Bone marrow (tissue), 2 donors: ENCODE measurements at regions not wholly inside any gene's neighbourhood (a gene's known extent, or its start where the extent isn't known, plus 50 kb on each side); places are given as distances from the start of the nearest gene placed in this dataset.
"Not testable (repeated sequence)": the region's sequence is repeated elsewhere in the genome, so short reads cannot be mapped to it uniquely, and the experiment has no call there.

ENCODE experiments used
- DNase-seq, 2 donors: peaks; one replicate each; lab custom pipeline; 2025; lab: John Stamatoyannopoulos, UW

- no peak for DNase-seq
These were observed 99.7 kb upstream of the CTDP1 start for GRCh38 chr18:79579807-79580497.

- DNase-seq = no peak
These were observed 99.0 kb upstream of the CTDP1 start for GRCh38 chr18:79580498-79581171.

GRCh38 chr18:79581406-79581805 lies 98.2 kb upstream of the CTDP1 start:
- DNase-seq = no peak

- DNase-seq = no peak
These were observed 97.7 kb upstream of the CTDP1 start for GRCh38 chr18:79581911-79582310.

- no peak for DNase-seq
These were observed 96.6 kb upstream of the CTDP1 start for GRCh38 chr18:79582978-79583377.

GRCh38 chr18:79583426-79583825 lies 96.2 kb upstream of the CTDP1 start:
- DNase-seq = no peak

- no peak for DNase-seq
These were observed 95.6 kb upstream of the CTDP1 start for GRCh38 chr18:79583984-79584401.

- DNase-seq = no peak
These were observed 94.9 kb upstream of the CTDP1 start for GRCh38 chr18:79584491-79585394.

GRCh38 chr18:79585395-79586370 lies 93.9 kb upstream of the CTDP1 start:
- DNase-seq = no peak

- no peak for DNase-seq
These were observed 93.0 kb upstream of the CTDP1 start for GRCh38 chr18:79586436-79587225.

GRCh38 chr18:79587226-79587741 lies 92.3 kb upstream of the CTDP1 start:
- no peak for DNase-seq

- no peak for DNase-seq
These were observed 91.6 kb upstream of the CTDP1 start for GRCh38 chr18:79587779-79588635.

GRCh38 chr18:79588636-79589481 lies 90.7 kb upstream of the CTDP1 start:
- DNase-seq = no peak

- no peak for DNase-seq
These were observed 90.0 kb upstream of the CTDP1 start for GRCh38 chr18:79589601-79590091.

GRCh38 chr18:79590191-79591031 lies 89.2 kb upstream of the CTDP1 start:
- no peak for DNase-seq

- no peak for DNase-seq
These were observed 88.6 kb upstream of the CTDP1 start for GRCh38 chr18:79591032-79591308.

GRCh38 chr18:79592684-79593083 lies 86.9 kb upstream of the CTDP1 start:
- not testable (repeated sequence) for DNase-seq
